Cardiac fibroblast (primary cell): ENCODE measurements at regions not wholly inside any gene's neighbourhood (a gene's known extent, or its start where the extent isn't known, plus 50 kb on each side); places are given as distances from the start of the nearest gene placed in this dataset.

ENCODE experiments used
- DNase-seq, 2 donors: peaks; one replicate each; pipeline versions ENCODE4 v3.0.0 to v3.0.0-alpha.2; 2010; ENCODE audit warnings: low read depth in 2 of 2
- H3K4me3 ChIP-seq, 2 donors: replicated peaks in 1 of 2; 1 replicate in 1 of 2; 2 replicates in 1 of 2; pipeline ENCODE4 v1.5.1; 2011; ENCODE audit warnings: low read depth in 2 of 2, low read length in 2 of 2, mild to moderate bottlenecking in 2 of 2, moderate library complexity in 1 of 2
- TF ChIP-seq, protein P1 (sequence below): IDR thresholded peaks from one replicate; pipeline ENCODE4 v1.5.1; 2011; ENCODE audit warnings: low read depth, mild to moderate bottlenecking, low read length, inconsistent platforms

DNA sequence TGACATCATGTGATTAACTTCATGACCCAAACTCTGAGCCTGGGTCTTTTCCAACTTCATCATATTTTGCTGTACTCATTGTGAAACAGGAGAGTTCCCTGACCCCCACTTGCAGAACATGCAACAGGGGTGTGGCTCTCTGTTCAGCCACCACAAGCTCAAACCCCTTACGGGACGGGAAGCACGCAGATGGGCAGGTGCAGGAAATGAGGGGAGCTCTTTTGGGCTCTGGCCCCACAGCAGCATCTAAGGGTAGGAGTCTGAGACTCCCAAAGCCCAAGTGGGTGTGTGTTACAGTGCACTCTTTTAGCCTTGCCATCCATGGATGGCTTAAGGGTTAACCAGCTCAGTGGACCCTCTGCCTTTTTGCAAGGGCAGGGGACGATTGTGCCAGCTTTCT lies 599.5 kb upstream of the SMIM31 start:
- H3K4me3 ChIP-seq: no peak overlapping the region
- no peak for DNase-seq
- TF ChIP-seq, protein P1, sequence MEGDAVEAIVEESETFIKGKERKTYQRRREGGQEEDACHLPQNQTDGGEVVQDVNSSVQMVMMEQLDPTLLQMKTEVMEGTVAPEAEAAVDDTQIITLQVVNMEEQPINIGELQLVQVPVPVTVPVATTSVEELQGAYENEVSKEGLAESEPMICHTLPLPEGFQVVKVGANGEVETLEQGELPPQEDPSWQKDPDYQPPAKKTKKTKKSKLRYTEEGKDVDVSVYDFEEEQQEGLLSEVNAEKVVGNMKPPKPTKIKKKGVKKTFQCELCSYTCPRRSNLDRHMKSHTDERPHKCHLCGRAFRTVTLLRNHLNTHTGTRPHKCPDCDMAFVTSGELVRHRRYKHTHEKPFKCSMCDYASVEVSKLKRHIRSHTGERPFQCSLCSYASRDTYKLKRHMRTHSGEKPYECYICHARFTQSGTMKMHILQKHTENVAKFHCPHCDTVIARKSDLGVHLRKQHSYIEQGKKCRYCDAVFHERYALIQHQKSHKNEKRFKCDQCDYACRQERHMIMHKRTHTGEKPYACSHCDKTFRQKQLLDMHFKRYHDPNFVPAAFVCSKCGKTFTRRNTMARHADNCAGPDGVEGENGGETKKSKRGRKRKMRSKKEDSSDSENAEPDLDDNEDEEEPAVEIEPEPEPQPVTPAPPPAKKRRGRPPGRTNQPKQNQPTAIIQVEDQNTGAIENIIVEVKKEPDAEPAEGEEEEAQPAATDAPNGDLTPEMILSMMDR: no peak

DNA sequence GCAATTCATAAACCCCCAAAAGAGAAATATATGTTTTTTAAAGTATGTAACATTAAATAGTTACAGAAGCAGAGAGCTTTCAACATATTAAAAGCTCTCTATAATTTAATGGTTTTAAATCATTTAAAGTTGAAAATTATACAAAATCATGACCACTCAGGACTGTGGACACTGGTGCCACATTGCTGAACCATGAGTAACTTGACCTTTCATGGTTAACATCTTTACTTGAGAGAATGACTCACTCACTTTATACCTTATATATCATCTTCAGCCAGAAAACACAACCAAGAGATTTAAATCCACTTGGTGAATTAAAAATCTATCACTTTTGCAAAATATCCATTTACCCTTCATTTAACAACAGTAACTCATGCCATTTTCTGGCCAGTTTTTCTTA lies 584.3 kb upstream of the SMIM31 start:
- no peak for DNase-seq
- H3K4me3 ChIP-seq: no peak overlapping the region

DNA sequence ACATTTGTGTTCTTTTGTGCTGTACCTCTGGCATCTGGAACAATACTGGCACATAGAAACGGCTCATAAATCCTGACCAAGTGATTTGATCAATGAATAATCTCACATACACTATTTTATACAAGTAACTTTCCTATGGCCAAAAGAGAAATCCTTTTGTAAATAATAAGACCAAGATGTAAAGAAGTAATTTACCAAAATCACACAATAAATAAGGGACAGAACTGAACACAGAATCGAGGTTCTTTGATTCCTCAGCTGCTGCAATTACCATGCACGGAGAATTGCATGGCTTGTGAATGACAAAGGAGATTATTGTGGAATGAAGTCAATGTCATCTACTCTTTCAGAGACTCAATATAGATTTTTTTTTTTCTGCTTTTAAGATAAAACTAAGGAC lies 576.8 kb upstream of the SMIM31 start:
- DNase-seq: no peak
- TF ChIP-seq, protein P1: no peak
- H3K4me3 ChIP-seq: no peak overlapping the region

More for the DNA sequence above, 584.3 kb upstream of the SMIM31 start:
- TF ChIP-seq, protein P1: no peak

DNA sequence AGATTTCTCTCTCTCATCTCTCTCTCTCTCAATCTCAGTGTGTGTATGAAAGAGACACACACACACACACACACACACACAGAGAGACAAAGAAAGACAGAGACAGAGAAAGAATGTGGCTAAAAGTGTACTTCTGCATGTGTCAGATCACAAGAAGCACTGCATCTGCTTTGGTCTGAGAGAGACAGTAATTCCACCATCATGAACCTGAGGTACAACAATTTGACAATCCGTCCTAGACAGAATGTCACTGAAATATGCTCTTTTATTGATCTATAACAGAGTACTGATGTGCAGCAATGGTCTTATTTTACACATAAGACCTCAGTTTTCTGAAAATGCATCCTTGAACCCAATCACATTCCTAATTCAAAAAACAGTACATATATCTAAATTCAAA lies 576.2 kb upstream of the SMIM31 start:
- DNase-seq: no peak
- no peak overlapping the region for H3K4me3 ChIP-seq
- TF ChIP-seq, protein P1: no peak

DNA sequence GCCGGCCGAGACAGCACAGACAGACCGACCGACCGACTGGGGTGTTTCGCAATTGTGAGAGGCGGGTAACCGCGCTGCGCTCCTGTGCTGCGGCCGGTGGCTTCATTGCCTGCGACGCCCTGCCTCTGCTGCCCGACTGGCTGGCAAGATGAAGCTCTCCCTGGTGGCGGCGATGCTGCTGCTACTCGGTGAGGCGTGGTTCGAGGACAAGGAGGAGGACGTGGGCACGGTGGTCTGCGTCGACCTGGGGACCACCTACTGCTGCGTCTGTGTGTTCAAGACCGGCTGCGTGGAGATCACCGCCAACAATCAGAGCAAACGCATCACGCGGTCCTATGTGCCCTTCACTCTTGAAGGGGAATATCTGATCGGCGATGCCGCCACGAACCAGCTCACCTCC lies 565.7 kb upstream of the SMIM31 start:
- no peak overlapping the region for H3K4me3 ChIP-seq
- DNase-seq: no peak
- TF ChIP-seq, protein P1: no peak

DNA sequence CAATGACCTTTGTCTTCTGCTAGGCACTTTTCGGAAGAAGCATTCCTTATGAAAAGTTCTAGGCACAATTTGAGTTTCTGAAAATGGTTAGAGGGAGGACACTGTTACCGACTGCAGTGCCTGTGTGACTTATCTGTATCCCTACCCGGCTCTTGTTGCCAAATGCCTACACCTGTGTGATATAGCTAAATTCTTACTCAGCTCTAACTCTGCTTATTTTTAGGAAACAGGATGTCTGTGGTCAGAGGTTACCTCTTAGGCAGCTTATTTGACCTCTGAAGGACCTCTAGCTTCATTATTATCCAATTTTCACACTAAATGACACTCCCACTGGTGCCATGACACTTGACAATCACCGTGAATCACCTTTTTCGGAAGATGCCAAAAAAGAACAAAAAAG lies 561.1 kb upstream of the SMIM31 start:
- TF ChIP-seq, protein P1: no peak
- H3K4me3 ChIP-seq: no peak overlapping the region
- no peak for DNase-seq

DNA sequence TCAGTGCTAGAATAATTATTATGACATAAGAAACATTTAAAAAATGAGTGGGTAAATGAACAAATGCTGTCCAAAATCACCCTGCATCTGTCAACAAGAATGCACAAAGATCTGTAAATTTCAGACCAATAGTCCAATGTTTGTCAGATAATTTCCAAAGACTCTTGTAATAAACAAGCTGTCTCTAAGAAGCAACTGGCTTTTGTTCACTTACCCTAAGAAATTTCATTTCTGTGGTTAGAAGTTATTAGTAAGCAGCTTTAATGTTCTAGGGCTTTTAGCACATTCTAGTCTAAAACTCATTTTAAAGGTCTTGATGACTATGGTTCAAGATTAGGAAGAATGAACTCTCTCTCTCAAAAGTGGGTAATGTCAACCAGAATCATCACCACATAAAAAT lies 560.3 kb upstream of the SMIM31 start:
- DNase-seq: no peak
- H3K4me3 ChIP-seq: no peak overlapping the region
- TF ChIP-seq, protein P1: no peak
